Nephron progenitor cell (in vitro differentiated cells): ENCODE measurements at regions not wholly inside any gene's neighbourhood (a gene's known extent, or its start where the extent isn't known, plus 50 kb on each side); places are given as distances from the start of the nearest gene placed in this dataset.

ENCODE experiments used
- DNase-seq: peaks from one replicate; pipeline ENCODE4 v3.0.0; 2021
- H3K27ac Mint-ChIP-seq: 2 replicates; pipeline ENCODE4 v1.8.0; 2021; ENCODE audit warnings: mild to moderate bottlenecking, moderate library complexity, mixed read lengths
- H3K27me3 Mint-ChIP-seq: 2 replicates; pipeline ENCODE4 v1.8.0; 2021; ENCODE audit warnings: mild to moderate bottlenecking, low read depth, mixed read lengths; ENCODE audit not compliant: poor library complexity
- H3K36me3 Mint-ChIP-seq: 2 replicates; pipeline ENCODE4 v1.8.0; 2021; ENCODE audit warnings: low read depth, mixed read lengths
- H3K4me1 Mint-ChIP-seq: 2 replicates; pipeline ENCODE4 v1.8.0; 2021; ENCODE audit warnings: mixed read lengths
- H3K4me3 Mint-ChIP-seq: 2 replicates; pipeline ENCODE4 v1.8.0; 2021; ENCODE audit warnings: mild to moderate bottlenecking, moderate library complexity, mixed read lengths
- H3K9me3 Mint-ChIP-seq: 2 replicates; pipeline ENCODE4 v1.8.0; 2021; ENCODE audit warnings: mild to moderate bottlenecking, moderate library complexity, mixed read lengths
- CTCF ChIP-seq: fragments of 200-600 bp; sonication (generic); IDR thresholded peaks from 2 replicates; pipeline ENCODE4 v1.5.0; 2021; ENCODE audit warnings: antibody characterized with exemption

- no peaks in the 10 kb centered on the region for H3K9me3 Mint-ChIP-seq
- no peak overlapping the region for H3K27ac Mint-ChIP-seq
- TF ChIP-seq CTCF: no peak
- H3K4me1 Mint-ChIP-seq: no peaks in the 10 kb centered on the region
- no peak overlapping the region for H3K4me3 Mint-ChIP-seq
- no peak for DNase-seq
- no peaks in the 10 kb centered on the region for H3K36me3 Mint-ChIP-seq
- H3K27me3 Mint-ChIP-seq: no peaks in the 10 kb centered on the region
These were observed 71.1 kb upstream of the GULP1 start for GRCh38 chr2:188220535-188220934.

- Mint-ChIP-seq H3K4me3 (no peak overlapping the region), H3K9me3 (peaks cover 11% of the 10 kb centered on the region), H3K27me3 (peaks cover 6% of the 10 kb centered on the region), H3K4me1 (no peaks in the 10 kb centered on the region), H3K27ac (no peak overlapping the region), H3K36me3 (no peaks in the 10 kb centered on the region)
- TF ChIP-seq CTCF: no peak
- DNase-seq: no peak
These were observed 64.0 kb upstream of the GULP1 start for GRCh38 chr2:188227713-188228112.

- no peak for TF ChIP-seq CTCF
- H3K9me3 Mint-ChIP-seq: peaks cover 32% of the 10 kb centered on the region
- H3K4me1 Mint-ChIP-seq: no peaks in the 10 kb centered on the region
These were observed 56.3 kb upstream of the GULP1 start for GRCh38 chr2:188235364-188235763.

GRCh38 chr2:188238386-188238785, 53.3 kb upstream of the GULP1 start:
- H3K9me3 Mint-ChIP-seq: peaks cover 27% of the 10 kb centered on the region
- no peak overlapping the region for H3K27ac Mint-ChIP-seq
- H3K36me3 Mint-ChIP-seq: peaks cover 5% of the 10 kb centered on the region
- no peaks in the 10 kb centered on the region for H3K27me3 Mint-ChIP-seq
- H3K4me3 Mint-ChIP-seq: no peak overlapping the region
- no peak for DNase-seq
- no peak for TF ChIP-seq CTCF
- no peaks in the 10 kb centered on the region for H3K4me1 Mint-ChIP-seq

More at GRCh38 chr2:188235364-188235763, 56.3 kb upstream of the GULP1 start:
- Mint-ChIP-seq H3K36me3 (peaks cover 5% of the 10 kb centered on the region), H3K27ac (no peak overlapping the region), H3K4me3 (no peak overlapping the region), H3K27me3 (peaks cover 3% of the 10 kb centered on the region)
- no peak for DNase-seq
